Fibroblast of pulmonary artery (primary cell): ENCODE measurements at regions not wholly inside any gene's neighbourhood (a gene's known extent, or its start where the extent isn't known, plus 50 kb on each side); places are given as distances from the start of the nearest gene placed in this dataset.

Experiments
- DNase-seq: peaks from one replicate; pipeline ENCODE4 v3.0.0-alpha.2; 2010; ENCODE audit warnings: low read depth
- H3K4me3 ChIP-seq: replicated peaks from 2 replicates; pipeline ENCODE4 v1.5.1; 2011; ENCODE audit warnings: low read depth, mild to moderate bottlenecking, control low read depth, low read length, moderate library complexity
- CTCF ChIP-seq: IDR thresholded peaks from 2 replicates; pipeline ENCODE4 v1.5.1; 2011; ENCODE audit warnings: mild to moderate bottlenecking, control low read depth, low read length, inconsistent platforms; ENCODE audit errors: missing control alignments

GRCh38 chr2:106572541-106573450 is 85.6 kb downstream of the CD8B2 start:
- peak; percentile 48 for TF ChIP-seq CTCF
- DNase-seq: no peak
- no peak overlapping the region for H3K4me3 ChIP-seq

- H3K4me3 ChIP-seq: no peak overlapping the region
- no peak for DNase-seq
- no peak for TF ChIP-seq CTCF
Measured at GRCh38 chr2:106573773-106574172, 86.6 kb downstream of the CD8B2 start.

GRCh38 chr2:106575955-106576354 is 88.8 kb downstream of the CD8B2 start:
- peak; percentile 80 for DNase-seq
- no peak for TF ChIP-seq CTCF
- H3K4me3 ChIP-seq: no peak overlapping the region

GRCh38 chr2:106577255-106577651 is 90.1 kb downstream of the CD8B2 start:
- no peak overlapping the region for H3K4me3 ChIP-seq
- no peak for DNase-seq
- TF ChIP-seq CTCF: no peak

- TF ChIP-seq CTCF: no peak
- no peak overlapping the region for H3K4me3 ChIP-seq
- no peak for DNase-seq
Measured at GRCh38 chr2:106579750-106580197, 92.6 kb downstream of the CD8B2 start.

GRCh38 chr2:106580241-106580640 is 93.1 kb downstream of the CD8B2 start:
- H3K4me3 ChIP-seq: no peak overlapping the region
- TF ChIP-seq CTCF: no peak

GRCh38 chr2:106581328-106581727 is 94.2 kb downstream of the CD8B2 start:
- TF ChIP-seq CTCF: no peak
- H3K4me3 ChIP-seq: no peak overlapping the region
- no peak for DNase-seq

More at GRCh38 chr2:106580241-106580640, 93.1 kb downstream of the CD8B2 start:
- no peak for DNase-seq
